ENCODE measurements at regions not wholly inside any gene's neighbourhood (a gene's known extent, or its start where the extent isn't known, plus 50 kb on each side); places are given as distances from the start of the nearest gene placed in this dataset.

DNA sequence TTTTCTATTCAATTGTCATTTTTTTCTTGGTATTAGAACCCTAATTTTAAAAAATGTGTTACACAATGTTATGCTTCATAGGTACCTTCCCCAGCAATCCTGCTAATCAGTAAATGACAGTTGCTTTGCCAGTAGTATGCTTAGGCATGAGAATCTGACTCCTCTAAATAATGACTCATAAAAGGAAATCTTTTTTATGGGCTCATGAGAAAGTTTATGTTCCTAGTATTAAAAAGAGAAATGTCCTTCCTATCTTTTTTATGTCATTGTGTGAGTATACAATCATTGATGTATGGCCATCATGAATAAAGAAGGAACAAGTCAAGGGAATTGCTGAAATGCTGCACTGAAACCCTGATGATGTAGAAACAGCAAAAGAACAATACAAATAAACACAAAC is 1237.7 kb upstream of the PCDH20 start:
- TF ChIP-seq, protein P1, sequence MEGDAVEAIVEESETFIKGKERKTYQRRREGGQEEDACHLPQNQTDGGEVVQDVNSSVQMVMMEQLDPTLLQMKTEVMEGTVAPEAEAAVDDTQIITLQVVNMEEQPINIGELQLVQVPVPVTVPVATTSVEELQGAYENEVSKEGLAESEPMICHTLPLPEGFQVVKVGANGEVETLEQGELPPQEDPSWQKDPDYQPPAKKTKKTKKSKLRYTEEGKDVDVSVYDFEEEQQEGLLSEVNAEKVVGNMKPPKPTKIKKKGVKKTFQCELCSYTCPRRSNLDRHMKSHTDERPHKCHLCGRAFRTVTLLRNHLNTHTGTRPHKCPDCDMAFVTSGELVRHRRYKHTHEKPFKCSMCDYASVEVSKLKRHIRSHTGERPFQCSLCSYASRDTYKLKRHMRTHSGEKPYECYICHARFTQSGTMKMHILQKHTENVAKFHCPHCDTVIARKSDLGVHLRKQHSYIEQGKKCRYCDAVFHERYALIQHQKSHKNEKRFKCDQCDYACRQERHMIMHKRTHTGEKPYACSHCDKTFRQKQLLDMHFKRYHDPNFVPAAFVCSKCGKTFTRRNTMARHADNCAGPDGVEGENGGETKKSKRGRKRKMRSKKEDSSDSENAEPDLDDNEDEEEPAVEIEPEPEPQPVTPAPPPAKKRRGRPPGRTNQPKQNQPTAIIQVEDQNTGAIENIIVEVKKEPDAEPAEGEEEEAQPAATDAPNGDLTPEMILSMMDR (IDR thresholded peaks at IDR 0.05): no peak
- Histone ChIP-seq H3K4me1 (no peaks in the 10 kb centered on the region), H3K4me3 (no peak overlapping the region), H3K9me3 (no peaks in the 10 kb centered on the region), H3K27ac (no peak overlapping the region), H3K27me3 (no peaks in the 10 kb centered on the region), H3K36me3 (no peaks in the 10 kb centered on the region)
- ATAC-seq (no peak), FAIRE-seq (no peak), DNase-seq (no peak)
- intact Hi-C loops (cut with DNase I): no loop called here

DNA sequence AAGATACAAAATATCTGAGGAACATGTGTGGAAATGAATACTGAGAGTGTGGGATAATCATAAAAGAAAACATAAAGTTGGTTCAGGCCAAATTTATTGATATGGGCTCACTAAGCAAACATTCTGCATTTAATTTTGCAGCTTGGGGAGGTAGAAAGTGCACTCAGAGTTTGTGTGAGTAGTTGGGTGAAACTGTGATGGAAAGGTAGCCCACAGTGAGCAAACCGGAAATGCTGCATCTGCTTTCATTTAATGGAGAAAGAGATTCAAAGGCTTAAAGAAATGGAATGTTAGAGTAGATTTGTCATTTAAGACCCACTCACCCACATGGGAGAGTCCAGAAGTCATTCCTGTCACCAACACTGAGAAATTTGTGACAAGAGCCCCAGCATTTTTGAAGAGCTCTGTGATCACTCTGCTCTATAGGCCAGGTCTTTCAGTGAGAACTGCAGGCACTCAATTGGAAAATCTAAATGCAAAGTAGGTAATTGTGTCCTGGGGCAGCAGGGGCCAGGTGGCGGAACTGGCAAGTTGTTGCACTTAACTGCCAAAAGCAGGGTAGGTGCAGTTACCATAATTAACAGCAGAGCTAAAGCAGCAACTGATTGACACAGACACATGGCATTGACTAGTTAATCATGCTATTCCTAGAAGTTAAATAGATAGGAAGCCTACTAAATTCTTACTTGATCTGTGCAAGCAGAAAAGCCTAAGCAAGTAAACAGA is 1228.3 kb upstream of the PCDH20 start:
- Histone ChIP-seq H3K27ac (no peak overlapping the region), H3K4me1 (no peaks in the 10 kb centered on the region), H3K36me3 (no peaks in the 10 kb centered on the region), H3K9me3 (no peaks in the 10 kb centered on the region), H3K27me3 (no peaks in the 10 kb centered on the region), H3K4me3 (no peak overlapping the region)
- ATAC-seq: no peak
- WGBS, 2 donors: 87 to 94% methylated on average over 2 of the region's 2 CpGs
- DNase-seq: no peak
- intact Hi-C loops (cut with DNase I): no loop called here
- no peak for FAIRE-seq
- TF ChIP-seq, protein P1 (IDR thresholded peaks at IDR 0.05): no peak

DNA sequence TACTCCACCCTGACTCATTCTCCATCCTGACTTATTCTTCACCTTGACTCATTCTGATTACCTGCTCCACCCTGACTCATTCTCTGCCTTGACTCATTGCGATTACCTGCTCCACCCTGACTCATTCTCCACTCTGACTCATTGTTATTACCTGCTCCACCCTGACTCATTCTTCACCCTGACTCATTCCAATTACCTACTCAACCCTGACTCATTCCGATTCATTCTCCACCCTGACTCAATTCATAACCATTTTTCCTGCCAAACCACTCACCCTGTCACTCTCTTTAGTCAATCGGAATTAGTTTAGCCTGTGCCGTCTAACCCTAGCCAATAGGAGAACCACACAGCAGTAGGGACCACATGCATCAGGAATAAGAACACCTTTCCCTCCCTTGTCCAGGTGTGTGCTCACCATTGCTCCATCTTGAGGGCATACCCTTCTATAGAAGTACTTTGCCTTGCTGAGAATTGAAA is 1227.4 kb upstream of the PCDH20 start:
- DNase-seq (no peak), FAIRE-seq (no peak), ATAC-seq (no peak)
- Histone ChIP-seq H3K36me3 (no peaks in the 10 kb centered on the region), H3K27me3 (no peaks in the 10 kb centered on the region), H3K4me1 (no peaks in the 10 kb centered on the region), H3K4me3 (no peak overlapping the region), H3K9me3 (no peaks in the 10 kb centered on the region), H3K27ac (no peak overlapping the region)
- 92 to 95% methylated on average over 4 of the region's 4 CpGs for WGBS, 2 donors
- TF ChIP-seq, protein P1 (IDR thresholded peaks at IDR 0.05): no peak
- intact Hi-C loops (cut with DNase I): no loop called here

DNA sequence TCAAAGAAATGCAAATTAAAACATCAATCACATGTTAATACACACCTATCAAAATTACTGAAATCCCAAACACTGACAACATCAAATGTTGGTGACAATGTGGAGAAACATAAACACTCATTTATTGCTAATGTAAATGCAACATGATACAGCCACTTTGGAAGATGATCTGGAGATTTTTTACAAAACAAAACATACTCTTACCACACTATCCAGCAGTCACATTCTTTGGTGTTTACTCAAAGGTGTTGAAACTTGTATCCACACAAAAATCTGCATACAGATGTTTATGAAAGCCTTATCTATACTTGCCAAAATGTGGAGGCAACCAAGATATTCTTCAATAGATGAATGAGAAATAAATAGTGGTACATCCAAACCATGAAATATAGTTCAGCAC is 1219.5 kb upstream of the PCDH20 start:
- intact Hi-C loops (cut with DNase I): no loop called here
- FAIRE-seq (no peak), DNase-seq (no peak), ATAC-seq (no peak)
- no peak overlapping the region for H3K27ac ChIP-seq
- H3K4me1 ChIP-seq: peaks cover 0 to 22% (median 20%) of the 10 kb centered on the region in 3 donors
- no peak overlapping the region for H3K4me3 ChIP-seq
- no peaks in the 10 kb centered on the region for H3K27me3 ChIP-seq
- no peaks in the 10 kb centered on the region for H3K36me3 ChIP-seq
- no peaks in the 10 kb centered on the region for H3K9me3 ChIP-seq
- TF ChIP-seq, protein P1 (IDR thresholded peaks at IDR 0.05): no peak

DNA sequence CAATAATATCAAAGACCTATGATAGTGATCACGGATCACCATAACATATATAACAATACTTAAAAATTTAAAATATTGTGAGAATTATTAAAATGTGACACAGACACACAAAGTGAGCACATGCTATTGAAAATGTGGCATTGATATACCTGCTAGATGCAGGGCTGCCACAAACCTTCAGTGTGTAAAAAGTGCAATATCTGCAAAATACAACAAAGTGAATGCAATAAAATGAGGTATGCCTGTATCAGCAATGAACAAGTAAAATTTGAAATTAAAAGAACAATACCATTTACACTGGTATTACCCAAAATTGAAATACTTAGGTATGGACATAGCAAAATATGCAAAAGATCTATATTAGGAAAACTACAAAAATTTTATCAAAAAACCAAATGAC is 1217.8 kb upstream of the PCDH20 start:
- WGBS, 2 donors: 91 to 94% methylated on average over 1 of the region's 1 CpG
- no peak for FAIRE-seq
- intact Hi-C loops (cut with DNase I): no loop called here

More for the DNA sequence above, 1217.8 kb upstream of the PCDH20 start:
- Histone ChIP-seq H3K36me3 (no peaks in the 10 kb centered on the region), H3K9me3 (no peaks in the 10 kb centered on the region), H3K27me3 (no peaks in the 10 kb centered on the region), H3K4me1 (peaks cover 0 to 28% (median 22%) of the 10 kb centered on the region in 3 donors), H3K27ac (no peak overlapping the region), H3K4me3 (no peak overlapping the region)
- TF ChIP-seq, protein P1 (IDR thresholded peaks at IDR 0.05): no peak
- ATAC-seq: no peak
- no peak for DNase-seq

Data from pancreas (tissue), 10 donors.